GM19025 (cell line): ENCODE measurements at regions not wholly inside any gene's neighbourhood (a gene's known extent, or its start where the extent isn't known, plus 50 kb on each side); places are given as distances from the start of the nearest gene placed in this dataset.
"Not testable (repeated sequence)": the region's sequence is repeated elsewhere in the genome, so short reads cannot be mapped to it uniquely, and the experiment has no call there.

Source experiments
- ATAC-seq: cut with Tn5 transposase; IDR thresholded peaks from one replicate; pipeline ENCODE4 v1.9.1; 2021; ENCODE audit warnings: mild to moderate bottlenecking, low read depth, moderate library complexity; ENCODE audit not compliant: unreplicated experiment

DNA sequence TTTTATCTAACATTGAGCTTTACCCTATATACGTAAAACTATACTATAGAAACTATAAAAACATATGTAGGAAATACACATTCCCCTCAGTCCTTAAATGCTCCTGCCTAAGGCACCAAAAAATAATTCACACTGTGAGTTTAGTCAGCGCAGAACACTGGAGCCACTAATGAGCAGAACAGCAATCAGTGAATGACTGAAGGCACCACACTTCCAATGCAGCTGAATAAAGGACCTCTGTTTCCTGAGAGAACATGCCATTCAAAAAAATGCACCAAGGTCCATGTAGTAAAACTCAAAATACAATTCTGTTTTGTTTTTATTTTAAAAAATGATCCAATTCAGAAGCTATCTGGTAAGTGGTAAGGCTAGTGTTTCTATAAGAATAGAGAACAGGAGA lies 1280.6 kb upstream of the NRXN1 start:
- no peak for ATAC-seq

DNA sequence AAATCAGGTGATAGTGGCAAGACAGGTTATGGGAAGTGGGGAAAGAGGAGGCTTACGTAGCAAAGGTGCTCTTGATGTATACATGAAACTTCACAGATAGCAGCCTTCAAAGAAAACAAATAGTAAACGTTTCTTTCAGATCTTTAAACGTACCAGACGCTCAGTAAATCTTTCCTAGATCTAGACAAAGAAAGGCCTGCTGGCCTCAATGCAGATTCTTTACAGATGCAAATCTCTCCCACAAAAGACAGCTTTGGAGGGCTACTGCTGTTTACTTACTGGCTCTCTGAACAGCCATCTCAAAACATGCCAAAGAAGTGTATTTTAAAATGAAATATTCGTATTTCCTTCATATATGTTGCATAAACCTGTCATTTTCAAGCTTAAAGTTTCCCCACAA lies 1279.9 kb upstream of the NRXN1 start:
- ATAC-seq = no peak

DNA sequence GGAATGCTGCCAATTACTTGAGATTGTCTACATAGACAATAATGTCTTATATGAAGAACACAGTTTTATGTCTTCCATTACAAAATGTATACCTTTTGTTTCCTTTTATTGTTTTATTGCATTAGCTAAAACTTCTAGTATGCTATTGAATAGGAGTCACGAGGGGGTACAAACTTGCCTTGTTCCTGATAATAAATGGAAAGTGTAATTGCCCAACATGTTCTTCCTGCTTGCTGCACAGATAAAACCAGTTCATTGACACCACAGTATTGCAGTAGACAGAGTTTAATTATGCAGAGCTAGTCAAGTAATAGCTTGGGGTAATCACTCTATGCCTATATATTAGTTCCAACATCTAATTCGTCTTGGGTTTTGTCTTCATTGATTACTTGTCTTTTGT lies 1276.2 kb upstream of the NRXN1 start:
- ATAC-seq = no peak

DNA sequence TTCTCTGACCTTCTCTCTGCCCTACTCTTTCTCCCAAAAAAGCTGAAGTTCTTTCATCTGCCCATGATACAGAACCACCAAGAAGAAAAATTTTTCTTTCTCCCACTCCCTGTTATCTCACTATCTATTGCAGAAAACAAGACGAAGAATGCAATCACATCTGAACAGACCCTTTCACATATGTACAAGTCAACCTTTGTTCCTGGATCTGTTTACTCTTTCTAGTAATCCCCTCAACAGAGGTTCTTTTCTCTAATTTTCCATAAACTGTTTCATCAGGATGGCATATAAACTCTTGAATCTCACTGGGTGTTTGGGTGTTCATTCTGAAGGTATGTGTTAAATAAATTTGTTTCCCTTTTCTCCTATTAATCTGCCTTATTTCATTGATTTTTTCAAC lies 1262.7 kb upstream of the NRXN1 start:
- no peak for ATAC-seq

DNA sequence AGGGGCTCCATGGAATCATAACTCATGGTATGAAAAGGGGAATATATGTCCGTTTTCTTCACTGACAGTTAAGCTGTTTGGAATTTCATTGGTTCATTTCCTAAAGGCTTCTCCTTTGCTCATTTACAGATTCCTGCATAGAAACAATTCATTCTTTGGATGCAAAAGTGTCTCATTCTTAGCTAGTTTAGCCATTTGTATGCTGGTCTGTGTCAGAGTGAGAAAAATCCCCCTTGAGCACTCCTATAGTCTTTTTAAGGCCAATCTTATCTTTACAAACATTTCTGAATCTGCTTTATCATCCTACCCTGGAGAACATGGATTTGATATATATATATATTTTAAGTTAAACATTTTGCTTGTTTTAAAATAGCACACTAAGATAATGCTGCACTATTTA lies 1260.9 kb upstream of the NRXN1 start:
- no peak for ATAC-seq

DNA sequence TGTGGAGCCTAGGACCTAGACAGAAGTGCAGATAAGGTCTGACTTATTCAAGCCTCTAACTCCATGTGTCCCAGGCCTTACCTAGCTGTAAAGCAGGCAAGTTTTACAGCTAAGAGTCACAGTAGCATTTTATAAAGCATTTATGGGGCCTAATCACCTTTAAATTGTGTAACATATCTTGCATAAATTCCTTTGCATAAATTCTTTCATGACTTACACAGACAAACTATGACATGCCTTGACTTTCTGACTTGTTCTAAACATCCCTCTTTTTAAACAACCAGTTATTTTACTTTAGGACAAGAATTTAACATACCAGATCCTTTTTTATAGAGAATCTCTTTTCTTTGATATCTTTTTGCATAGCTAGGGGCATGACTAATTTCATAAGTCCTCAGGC lies 1257.8 kb upstream of the NRXN1 start:
- no peak for ATAC-seq

DNA sequence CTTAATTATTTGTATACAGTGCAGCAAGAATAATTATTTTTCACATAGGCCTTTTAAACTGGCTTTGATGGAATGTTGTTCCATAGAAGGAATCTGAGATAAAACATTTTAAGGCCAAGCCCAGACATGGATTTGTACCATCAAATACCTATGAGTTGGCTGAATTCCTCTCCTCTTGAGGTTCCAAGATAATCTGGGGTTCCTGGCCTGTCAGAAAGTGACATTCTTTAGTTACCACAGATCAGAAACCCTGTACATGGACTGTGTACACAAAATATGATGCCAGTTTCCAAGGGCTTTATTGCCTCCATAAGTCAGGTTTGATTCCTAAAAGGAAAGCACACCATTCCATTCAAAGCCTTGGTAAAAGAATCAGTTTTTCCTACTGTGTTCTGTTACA lies 1256.7 kb upstream of the NRXN1 start:
- ATAC-seq = no peak

DNA sequence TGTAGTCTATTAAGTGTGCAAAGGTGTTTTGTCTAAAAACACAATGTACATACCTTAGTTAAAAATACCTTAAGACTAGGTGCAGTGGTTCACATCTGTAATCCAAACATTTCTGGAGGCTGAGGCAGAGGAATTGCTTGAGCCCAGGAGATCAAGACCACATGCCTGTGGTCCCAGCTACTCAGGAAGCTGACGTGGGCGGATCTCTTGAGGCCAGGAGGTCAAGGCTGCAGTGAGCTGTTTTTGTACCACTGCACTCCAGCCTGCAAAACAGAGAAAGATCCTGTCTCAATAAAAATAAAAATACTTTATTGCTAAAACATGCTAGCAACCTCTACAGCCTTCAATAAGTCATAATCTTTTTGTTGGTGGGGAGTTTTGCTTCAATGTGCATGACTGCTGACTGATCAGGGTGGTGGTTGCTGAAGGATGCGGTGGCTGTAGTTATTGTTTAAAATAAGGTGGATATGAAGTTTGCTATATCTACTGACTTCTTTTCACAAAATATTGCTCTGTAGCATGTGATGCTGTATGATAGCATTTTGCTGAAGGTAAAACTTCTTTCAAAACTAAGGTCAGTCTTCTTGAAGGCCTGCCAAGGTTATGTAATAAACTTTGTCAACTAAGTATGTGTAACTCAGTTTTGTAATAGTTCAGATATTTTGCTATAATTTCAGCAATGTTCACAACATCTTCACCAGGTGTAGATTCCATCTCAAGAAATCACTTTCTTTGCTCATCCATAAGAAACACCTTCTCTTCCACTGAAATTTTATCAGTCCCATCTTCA lies 1238.0 kb upstream of the NRXN1 start:
- ATAC-seq = no peak

DNA sequence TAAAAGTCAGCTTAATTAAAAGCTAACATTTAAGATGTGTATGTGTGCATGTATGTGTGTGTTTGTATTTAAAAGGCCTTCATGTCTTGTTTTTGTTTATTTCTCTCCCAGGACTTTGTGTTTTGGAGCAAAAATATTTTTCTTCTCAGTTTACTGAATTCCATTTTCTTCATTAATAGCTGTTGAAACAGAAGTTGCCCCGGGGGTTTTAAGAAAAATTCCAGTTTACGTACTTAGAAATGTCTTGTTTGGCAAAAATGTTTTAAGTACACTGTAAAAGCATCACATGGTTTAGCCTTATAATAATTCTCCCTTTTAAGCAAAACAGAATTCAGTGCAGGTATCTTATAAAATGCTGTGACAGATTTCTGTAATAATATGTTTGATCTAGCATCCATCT lies 1233.0 kb upstream of the NRXN1 start:
- no peak for ATAC-seq

DNA sequence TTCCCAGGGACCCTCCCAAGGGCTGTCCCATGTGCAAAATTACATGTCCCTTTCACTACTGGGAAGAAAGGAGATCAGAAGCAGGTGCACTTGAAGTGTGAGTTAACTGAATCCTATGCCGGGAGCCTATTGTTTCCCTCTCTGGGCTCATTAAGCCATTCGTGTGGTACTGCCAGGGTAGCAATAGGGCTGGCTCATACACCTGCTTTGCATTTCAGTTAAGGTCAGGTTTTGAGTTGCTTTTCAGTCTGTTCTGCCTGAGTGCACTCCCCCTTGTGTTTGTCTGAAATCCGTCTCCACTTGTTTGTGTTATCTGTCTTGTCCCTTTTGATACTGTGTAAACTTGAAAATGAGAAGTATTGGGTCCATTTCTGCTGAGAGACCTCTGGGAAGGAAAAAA lies 1232.6 kb upstream of the NRXN1 start:
- no peak for ATAC-seq

DNA sequence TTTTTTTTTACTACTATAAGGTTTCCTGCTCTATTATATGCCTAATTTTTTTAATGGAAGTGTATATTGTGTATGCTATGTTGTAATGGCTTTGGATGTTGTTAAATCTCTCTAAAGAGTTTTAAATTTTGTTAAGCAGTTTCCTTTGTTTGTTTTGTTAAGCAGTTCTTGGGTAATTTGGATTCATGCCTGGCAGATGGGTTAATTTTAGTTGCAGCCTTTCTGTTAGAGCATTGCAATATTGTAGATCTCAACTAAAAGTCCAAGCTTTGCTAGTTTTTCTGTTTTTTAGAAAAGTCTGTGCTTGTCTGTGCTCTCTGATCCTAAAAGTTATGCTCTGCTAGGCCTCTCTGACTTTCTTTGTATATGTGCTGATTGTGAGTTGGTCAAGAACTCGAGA lies 1229.0 kb upstream of the NRXN1 start:
- no peak for ATAC-seq

DNA sequence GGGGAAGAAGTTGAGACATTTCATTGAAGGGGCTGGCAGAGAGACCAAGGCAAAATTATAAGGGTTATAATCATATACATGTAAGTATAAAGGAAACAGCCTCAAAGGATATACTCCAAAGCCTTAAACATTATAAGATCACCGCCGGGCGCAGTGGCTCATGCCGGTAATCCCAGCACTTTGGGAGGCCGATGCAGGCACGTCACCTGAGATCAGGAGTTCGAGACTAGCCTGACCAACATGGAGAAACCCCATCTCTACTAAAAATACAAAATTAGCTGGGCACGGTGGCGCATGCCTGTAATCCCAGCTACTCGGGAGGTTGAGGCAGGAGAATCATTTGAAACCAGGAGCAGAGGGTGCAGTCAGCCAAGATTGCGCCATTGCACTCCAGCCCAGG lies 1227.0 kb upstream of the NRXN1 start:
- not testable (repeated sequence) for ATAC-seq

DNA sequence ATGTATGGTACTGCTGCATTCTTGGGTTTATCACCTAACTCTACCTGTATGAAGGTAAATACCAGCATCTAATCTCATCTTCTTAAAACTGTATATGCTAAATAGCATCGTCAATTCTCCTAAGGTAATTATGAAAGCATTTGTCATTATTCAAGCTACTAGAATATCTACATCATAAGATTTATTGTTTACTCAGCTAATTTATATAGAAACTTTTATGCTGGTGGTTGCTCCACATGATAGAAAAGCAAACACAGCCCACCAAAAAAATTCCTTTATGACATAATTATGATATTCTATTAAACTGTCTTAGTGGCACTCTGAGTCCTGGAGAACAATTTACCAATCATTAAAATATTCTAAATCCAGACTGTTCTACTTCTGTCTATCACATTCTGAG lies 1226.1 kb upstream of the NRXN1 start:
- ATAC-seq = no peak

DNA sequence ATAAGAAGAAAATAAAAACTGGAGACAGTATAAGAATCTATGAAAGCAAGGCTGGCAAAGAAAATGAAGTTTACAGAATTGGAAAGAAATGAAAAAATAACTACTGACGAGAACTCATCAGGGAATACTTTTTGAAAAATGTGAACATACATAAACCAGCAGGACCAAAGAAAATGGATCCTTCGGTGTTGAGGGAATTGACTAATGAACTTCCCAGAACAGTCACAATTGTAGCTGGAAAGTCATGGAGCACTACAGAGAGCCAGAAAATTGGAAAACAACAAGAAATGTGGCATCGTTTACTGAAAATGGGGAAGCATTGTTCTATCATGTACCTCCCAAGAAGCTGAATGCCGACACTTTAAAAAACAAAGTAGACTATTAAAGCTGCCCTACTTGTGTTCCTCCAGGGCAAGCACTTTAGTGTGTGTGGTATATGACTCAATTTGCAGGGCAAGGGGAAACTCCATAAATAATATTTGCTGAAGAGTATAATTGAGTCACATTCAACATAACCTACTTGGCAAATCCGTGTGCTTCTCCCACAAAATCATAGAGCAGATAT lies 1221.6 kb upstream of the NRXN1 start:
- no peak for ATAC-seq

DNA sequence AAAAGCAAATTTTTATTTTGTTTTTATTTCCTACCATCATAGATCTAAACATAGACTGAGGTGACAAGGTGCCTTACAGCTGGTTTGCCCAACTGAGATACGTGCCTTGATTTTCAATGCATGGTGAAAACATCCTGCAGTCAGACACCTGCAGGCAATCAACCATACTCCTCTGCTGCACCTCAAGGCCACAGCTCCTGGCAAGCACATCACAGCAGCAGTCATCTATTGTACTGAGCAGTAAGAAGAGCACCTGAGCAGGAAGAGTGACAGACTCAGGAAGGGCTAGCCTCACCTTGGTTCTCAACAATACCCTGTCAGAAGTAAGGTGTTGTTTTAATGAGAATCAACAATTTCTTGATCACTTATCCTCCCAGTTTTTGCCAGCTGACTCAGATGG lies 1206.8 kb upstream of the NRXN1 start:
- no peak for ATAC-seq

DNA sequence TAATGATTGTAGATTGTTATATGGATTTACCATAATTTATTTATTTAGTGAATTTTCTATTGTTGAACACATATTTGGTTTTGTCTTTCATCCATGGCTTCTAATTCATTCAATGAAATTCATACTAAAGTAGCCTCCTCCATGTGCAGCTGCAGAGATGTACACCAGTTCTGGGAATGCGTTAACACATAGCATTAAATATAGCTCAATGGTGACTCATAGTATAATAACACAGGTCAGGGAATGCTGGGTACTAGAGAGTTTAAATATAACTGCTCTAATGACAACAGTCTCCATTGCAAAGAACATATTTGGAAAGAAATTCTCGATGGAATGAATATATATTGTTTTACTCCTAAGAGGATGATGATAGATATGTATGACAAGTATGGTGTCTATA lies 1190.2 kb upstream of the NRXN1 start:
- no peak for ATAC-seq

DNA sequence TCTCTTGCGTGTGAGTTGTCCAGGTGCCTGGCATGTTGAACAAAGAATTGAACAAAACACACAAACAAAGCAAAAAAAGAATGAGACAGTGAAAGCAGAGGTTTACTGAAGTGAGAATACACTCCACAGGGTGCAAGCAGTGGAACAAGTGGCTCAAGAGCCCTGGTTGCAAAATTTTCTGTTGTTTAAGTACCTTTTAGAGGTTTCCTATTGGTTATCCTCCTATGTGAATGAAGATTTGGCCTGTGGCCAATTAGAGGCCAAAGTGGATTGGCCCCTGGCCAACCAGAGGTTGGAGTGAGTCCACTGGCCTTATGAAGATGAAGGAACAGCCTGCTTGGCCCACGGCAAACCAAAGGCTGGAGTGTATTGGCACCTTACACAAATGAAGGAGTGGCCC lies 1188.5 kb upstream of the NRXN1 start:
- no peak for ATAC-seq

DNA sequence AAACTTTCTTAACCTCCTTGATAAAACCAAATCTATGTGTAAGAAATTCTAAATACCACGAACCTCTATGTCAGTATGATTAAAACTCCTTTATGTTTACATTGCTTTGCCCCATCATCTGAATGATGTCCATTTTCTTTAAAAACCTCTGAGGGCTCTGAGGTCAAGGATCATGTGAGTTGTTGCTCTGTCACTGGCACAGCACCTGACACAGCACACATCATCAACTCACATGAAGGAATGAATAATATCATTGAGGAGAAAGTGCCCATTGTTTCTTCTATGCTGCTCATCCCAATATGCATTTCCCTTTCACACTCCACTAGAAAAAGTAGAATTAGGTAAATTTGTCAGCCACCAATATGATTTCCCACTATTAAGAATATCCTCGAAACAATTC lies 1178.7 kb upstream of the NRXN1 start:
- ATAC-seq = no peak

DNA sequence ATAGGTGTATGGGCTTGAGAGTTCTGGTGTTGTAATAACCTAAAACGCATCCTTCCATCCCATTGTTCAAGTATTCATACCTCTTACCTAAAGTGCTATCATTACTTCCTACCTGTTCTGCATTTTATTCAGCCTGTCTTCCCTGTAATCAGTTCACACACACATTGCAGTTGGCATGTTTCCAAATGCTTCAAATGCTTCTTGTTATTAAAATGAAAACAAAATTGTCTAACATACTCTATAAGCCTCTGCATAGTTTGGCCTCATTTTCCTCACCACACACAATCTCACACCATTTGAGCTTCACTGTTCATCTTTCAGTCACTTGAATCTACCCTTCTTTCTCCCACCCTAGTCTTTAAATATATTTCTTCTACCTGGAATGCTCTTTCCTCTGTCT lies 1178.2 kb upstream of the NRXN1 start:
- ATAC-seq = no peak

DNA sequence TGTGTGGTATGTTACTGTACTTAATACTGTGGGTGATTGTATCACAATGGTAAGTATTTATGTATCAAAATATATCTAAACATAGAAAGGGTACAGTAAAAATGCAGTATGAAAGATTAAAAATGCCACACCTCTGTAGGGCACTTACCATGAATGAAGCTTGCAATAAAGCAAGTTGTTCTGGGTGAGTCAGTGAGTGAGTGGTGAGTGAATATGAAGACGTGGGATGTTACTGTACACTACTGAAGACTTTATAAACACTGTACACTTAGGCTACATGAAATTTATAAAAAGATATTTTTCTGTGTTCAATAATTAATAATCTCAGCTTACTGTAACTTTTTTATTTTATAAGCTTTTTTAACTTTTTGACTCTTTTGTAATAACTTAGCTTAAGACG lies 1162.4 kb upstream of the NRXN1 start:
- no peak for ATAC-seq

DNA sequence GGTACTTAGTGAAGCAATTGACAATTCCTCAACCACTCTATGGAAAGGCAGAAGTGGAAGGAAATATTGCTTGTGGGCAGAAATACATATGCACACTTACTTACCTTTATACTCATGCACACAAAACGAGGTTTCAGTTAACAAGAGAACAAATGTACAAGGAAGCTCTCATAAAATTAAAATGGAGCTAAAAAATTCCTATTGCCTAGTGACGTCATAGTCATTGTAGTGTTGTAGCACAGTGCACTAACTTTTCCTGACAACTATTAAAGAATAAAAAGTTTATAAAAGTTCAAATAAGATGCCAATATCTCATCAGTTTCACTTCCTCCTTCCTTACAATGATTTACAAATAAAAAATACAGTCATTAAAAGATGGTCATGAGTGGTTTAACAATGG lies 1161.9 kb upstream of the NRXN1 start:
- ATAC-seq = no peak

DNA sequence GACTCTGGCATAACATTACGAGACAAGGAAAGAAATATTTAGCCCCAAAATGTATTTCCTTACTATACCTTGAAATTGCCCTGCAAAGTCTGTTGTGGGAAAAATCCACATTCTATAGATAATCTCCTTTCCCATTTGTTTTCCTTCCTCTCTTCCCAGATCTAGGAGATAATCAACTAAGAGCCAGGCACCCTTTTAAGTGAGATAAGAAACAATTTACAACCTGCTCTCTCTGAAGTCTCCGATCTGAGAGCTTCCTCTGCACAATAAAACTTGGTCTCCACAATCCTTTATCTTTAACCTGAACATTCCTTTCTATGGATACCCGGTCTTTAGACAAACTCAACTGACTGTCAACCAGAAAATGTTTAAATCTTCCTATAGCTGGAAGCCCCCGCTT lies 1160.7 kb upstream of the NRXN1 start:
- no peak for ATAC-seq

DNA sequence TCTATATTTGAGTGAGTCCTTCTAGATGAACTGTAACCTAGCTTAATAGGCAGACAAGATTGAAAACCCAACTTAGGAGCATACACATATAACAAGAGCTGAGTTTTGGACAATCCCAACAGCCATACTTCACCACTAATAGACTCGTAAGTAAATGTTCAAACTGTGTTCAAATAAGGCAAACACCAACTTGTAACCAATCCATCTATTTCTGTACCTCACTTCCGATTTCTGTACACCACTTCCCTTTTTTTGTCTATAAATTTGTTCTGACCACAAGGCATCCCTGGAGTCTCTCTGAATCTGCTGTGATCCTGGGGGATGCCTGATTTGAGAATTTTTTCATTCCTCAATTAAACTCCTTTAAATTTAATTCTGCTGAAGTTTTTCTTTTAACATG lies 1149.1 kb upstream of the NRXN1 start:
- no peak for ATAC-seq
